GM12874 (cell line): ENCODE measurements at regions not wholly inside any gene's neighbourhood (a gene's known extent, or its start where the extent isn't known, plus 50 kb on each side); places are given as distances from the start of the nearest gene placed in this dataset.

Experiments
- CTCF ChIP-seq: IDR thresholded peaks from 2 replicates; pipeline ENCODE4 v1.5.1; 2011; ENCODE audit warnings: low read depth, mild to moderate bottlenecking, control low read depth, low read length, moderate library complexity; ENCODE audit not compliant: insufficient read depth

DNA sequence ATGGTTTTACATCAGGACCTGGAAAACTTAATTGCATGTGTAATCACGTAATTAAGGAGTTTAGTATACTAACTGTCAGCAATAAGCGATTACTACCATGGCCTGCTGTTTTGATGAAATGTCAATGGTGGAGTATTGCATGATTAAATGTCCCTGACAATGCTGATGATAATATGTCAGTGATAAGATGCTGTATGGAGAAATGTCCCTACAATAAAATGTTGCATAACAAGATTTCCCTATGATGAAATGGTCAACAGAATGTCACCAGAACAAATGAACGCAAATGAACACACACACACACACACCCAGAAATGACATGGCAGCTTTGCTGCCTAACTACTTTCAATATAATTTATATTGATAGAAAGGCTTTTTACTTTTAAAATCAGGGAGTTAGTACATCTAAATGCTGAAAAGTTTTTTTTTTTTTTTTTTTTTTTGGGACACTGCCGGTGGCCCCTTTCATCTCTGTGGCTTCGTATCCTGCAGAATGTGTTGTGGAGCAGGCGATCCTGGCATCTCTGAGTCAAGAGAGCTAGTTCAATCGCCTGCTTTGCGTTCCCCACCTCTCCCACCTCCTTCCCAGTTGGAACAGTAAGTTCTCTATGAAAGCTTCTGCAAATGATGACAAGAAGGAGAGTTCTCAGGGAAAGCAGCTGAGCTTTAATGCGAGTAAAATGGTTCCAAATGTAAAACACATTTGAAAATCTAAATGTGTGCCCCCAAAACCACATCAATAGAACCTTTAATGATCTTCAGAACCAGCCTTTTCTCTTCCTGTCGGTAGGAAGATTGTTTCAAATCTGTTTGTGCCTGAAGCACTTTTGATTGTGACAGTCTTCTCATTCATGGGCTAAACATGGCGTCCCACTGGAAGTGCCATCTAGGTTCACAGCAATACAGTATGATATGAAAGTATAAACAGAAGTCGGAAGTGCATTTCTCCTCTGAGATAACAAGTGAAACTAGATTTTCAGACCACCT lies 170.1 kb upstream of the GBE1 start:
- TF ChIP-seq CTCF, result no peak

DNA sequence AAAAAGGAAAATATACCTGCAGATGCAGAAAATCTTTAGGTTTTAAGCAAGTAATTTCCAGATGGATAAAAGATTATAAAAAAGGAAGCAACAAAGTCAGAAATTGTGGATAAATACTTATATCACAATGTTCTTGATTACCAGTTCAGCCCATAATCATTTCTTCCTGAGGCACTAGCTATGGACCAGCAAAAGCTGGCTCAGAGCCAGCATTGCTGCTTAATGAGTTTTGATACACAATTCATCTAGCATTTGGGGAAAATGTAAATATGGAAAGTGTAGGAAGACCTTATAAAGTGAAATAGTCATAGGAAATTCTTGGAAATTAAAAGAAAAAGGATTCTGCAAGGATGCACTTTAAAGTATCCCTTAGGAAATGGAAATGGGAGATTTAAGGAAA lies 168.3 kb upstream of the GBE1 start:
- no peak for TF ChIP-seq CTCF

DNA sequence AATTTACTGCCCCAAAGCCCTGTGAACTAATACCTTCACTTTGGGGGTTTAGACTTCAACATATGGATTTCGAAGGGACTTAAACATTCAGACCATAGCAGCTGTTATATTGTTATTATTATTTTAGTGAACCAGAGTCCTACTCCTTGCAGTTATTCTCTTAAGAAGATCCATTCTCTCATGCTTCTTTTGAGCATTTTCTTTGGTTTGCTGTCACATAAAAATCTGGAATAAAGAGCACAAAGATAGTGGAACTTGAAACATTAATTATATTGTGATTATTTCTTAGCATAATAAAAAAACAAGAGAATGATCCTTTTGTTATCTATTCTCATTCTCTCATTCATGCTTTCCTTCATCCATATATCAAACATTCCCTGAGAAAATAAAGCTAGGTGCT lies 166.4 kb upstream of the GBE1 start:
- no peak for TF ChIP-seq CTCF

DNA sequence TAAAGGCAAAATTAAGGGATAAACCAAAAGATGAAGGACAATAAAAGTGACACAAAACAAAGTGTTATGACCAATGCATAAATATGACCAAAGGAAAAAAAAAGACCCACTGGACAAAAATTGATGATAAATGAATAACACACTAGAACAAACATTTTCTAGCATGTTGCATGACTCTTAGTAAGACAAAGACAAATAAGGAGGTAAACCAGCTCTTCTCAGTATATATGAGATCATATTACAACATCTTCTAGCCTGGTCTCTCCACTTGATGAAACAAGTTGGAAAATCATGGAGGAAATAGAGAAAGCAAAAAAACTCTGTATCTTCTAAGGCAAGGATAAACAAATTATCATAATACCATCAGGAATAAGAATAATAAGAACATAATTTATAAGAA lies 163.9 kb upstream of the GBE1 start:
- TF ChIP-seq CTCF, result no peak

- TF ChIP-seq CTCF, result no peak
Measured at GRCh38 chr3:81923038-81923437, 161.6 kb upstream of the GBE1 start.

GRCh38 chr3:81922404-81922803 lies 161.0 kb upstream of the GBE1 start:
- no peak for TF ChIP-seq CTCF

- TF ChIP-seq CTCF, result no peak
Measured at GRCh38 chr3:81920816-81921215, 159.4 kb upstream of the GBE1 start.
